ENCODE measurements at regions not wholly inside any gene's neighbourhood (a gene's known extent, or its start where the extent isn't known, plus 50 kb on each side); places are given as distances from the start of the nearest gene placed in this dataset.

GRCh38 chr4:100804576-100805360, 286.9 kb upstream of the EMCN start:
- no peaks in the 10 kb centered on the region for H3K9me3 ChIP-seq
- no peaks in the 10 kb centered on the region for H3K36me3 ChIP-seq
- no peaks in the 10 kb centered on the region for H3K27me3 ChIP-seq
- no peak for TF ChIP-seq CTCF (IDR thresholded peaks at IDR 0.05)
- no peak for TF ChIP-seq POLR2A (IDR thresholded peaks at IDR 0.05)
- H3K27ac ChIP-seq = no peak overlapping the region
- no peak overlapping the region for H3K4me3 ChIP-seq
- no peaks in the 10 kb centered on the region for H3K4me1 ChIP-seq
- WGBS (ENCODE audit: insufficient coverage, low coverage, low lambda C conversion rate, missing lambda C conversion rate) = 78% methylated on average over 6 of the region's 6 CpGs
- DNase-seq (no peak), ATAC-seq (no peak)
- intact Hi-C loops (cut with DNase I) = no loop called here

GRCh38 chr4:100803751-100804150, 285.9 kb upstream of the EMCN start:
- no peaks in the 10 kb centered on the region for H3K27me3 ChIP-seq
- 68% methylated on average over 2 of the region's 2 CpGs for WGBS (ENCODE audit: insufficient coverage, low coverage, low lambda C conversion rate, missing lambda C conversion rate)
- intact Hi-C loops (cut with DNase I) = no loop called here
- ATAC-seq (no peak), DNase-seq (no peak)
- no peaks in the 10 kb centered on the region for H3K4me1 ChIP-seq
- H3K36me3 ChIP-seq = no peaks in the 10 kb centered on the region
- no peak overlapping the region for H3K27ac ChIP-seq
- no peak for TF ChIP-seq POLR2A (IDR thresholded peaks at IDR 0.05)
- no peak for TF ChIP-seq CTCF (IDR thresholded peaks at IDR 0.05)
- H3K9me3 ChIP-seq = no peaks in the 10 kb centered on the region
- no peak overlapping the region for H3K4me3 ChIP-seq

- intact Hi-C loops (cut with DNase I) = no loop called here
- Histone ChIP-seq H3K9me3 (no peaks in the 10 kb centered on the region), H3K27me3 (no peaks in the 10 kb centered on the region), H3K4me3 (no peak overlapping the region), H3K27ac (no peak overlapping the region), H3K36me3 (no peaks in the 10 kb centered on the region), H3K4me1 (no peaks in the 10 kb centered on the region)
- ATAC-seq (no peak), DNase-seq (no peak)
- WGBS (ENCODE audit: insufficient coverage, low coverage, low lambda C conversion rate, missing lambda C conversion rate) = 65% methylated on average over 6 of the region's 7 CpGs
- no peak for TF ChIP-seq POLR2A (IDR thresholded peaks at IDR 0.05)
- no peak for TF ChIP-seq CTCF (IDR thresholded peaks at IDR 0.05)
Measured at GRCh38 chr4:100799761-100800539, 282.1 kb upstream of the EMCN start.

- no peaks in the 10 kb centered on the region for H3K27me3 ChIP-seq
- no peaks in the 10 kb centered on the region for H3K4me1 ChIP-seq
- TF ChIP-seq CTCF (IDR thresholded peaks at IDR 0.05) (no peak), POLR2A (IDR thresholded peaks at IDR 0.05) (no peak)
- WGBS (ENCODE audit: insufficient coverage, low coverage, low lambda C conversion rate, missing lambda C conversion rate) = 0% methylated on average over 1 of the region's 1 CpG
- no peak overlapping the region for H3K27ac ChIP-seq
- intact Hi-C loops (cut with DNase I) = no loop called here
- ATAC-seq (no peak), DNase-seq (no peak)
- H3K4me3 ChIP-seq = no peak overlapping the region
- no peaks in the 10 kb centered on the region for H3K36me3 ChIP-seq
- H3K9me3 ChIP-seq = no peaks in the 10 kb centered on the region
Measured at GRCh38 chr4:100797791-100798190, 280.0 kb upstream of the EMCN start.

Data from right lobe of liver (tissue), 6 donors.